Right lobe of liver (tissue), 6 donors: ENCODE measurements at regions not wholly inside any gene's neighbourhood (a gene's known extent, or its start where the extent isn't known, plus 50 kb on each side); places are given as distances from the start of the nearest gene placed in this dataset.

Experiments used
- ATAC-seq, 4 donors: fragments of 200-7000 bp; cut with Tn5 transposase; one replicate each; pipeline ENCODE4 v1.9.1; 2020; ENCODE audit warnings: mild to moderate bottlenecking in 4 of 4, moderate library complexity in 4 of 4
- DNase-seq, 3 donors: peaks; one replicate each; pipeline ENCODE4 v3.0.0-alpha.2; 2020
- H3K27ac ChIP-seq, 3 donors: fragments of 200-600 bp; one replicate each; pipeline ENCODE4 v1.8.0; 2022
- H3K27me3 ChIP-seq, 2 donors: fragments of 200-600 bp; one replicate each; pipeline ENCODE4 v1.8.0; 2022
- H3K36me3 ChIP-seq, 4 donors: fragments of 200-600 bp; sonication (generic) in 1 of 4; one replicate each; pipeline versions ENCODE4 v1.5.1 to v1.8.0; 2017 to 2022; ENCODE audit warnings: control low read depth in 1 of 4
- H3K4me1 ChIP-seq, 4 donors: fragments of 200-600 bp; sonication (generic) in 1 of 4; one replicate each; pipeline versions ENCODE4 v1.5.1 to v1.8.0; 2017 to 2022; ENCODE audit warnings: control low read depth in 1 of 4
- H3K4me3 ChIP-seq, 3 donors: fragments of 200-600 bp; one replicate each; pipeline ENCODE4 v1.8.0; 2022
- H3K9me3 ChIP-seq, 4 donors: fragments of 200-600 bp; sonication (generic) in 1 of 4; one replicate each; pipeline versions ENCODE4 v1.5.1 to v1.8.0; 2017 to 2022; ENCODE audit warnings: control low read depth in 1 of 4
- CTCF ChIP-seq, 4 donors: fragments of 200-600 bp in 3 of 4; fragments of 450-650 bp in 1 of 4; IDR thresholded peaks; one replicate each; pipeline versions ENCODE4 v1.5.1 to v1.8.0; 2016 to 2022; ENCODE audit warnings: antibody characterized with exemption in 4 of 4, mild to moderate bottlenecking in 2 of 4
- POLR2A ChIP-seq: fragments of 450-650 bp; IDR thresholded peaks from one replicate; pipeline ENCODE4 v1.6.1; 2017; ENCODE audit warnings: antibody characterized with exemption, mild to moderate bottlenecking
- WGBS: methylation state at CpG from one replicate; pipeline ENCODE4 v1.1.6; 2018; ENCODE audit warnings: low coverage, low lambda C conversion rate; ENCODE audit not compliant: insufficient coverage; ENCODE audit errors: missing lambda C conversion rate; 5-methylcytosine and 5-hydroxymethylcytosine counted together
- intact Hi-C, 2 donors: fragments of 100-400 bp; cut with DNase I; formaldehyde crosslinking; loops; one replicate each; pipeline versions ENCODE4 v1.11.2 to v1.14.1; 2022
- donor health status: DM: no; HTN: yes; CAD: no.
- donor health status: DM: no; HTN: no; CAD: no.
- donor health status: DM: no; HTN: no; CAD: no.
- donor health status: DM: no; HTN: yes; CAD: no.
- donor health status: DM: no; HTN: yes; CAD: no.

- intact Hi-C loops: no loop called here
- ATAC-seq: no peak
- no peak overlapping the region for H3K27ac ChIP-seq
- H3K9me3 ChIP-seq: no peaks in the 10 kb centered on the region
- DNase-seq: no peak
- no peak overlapping the region for H3K4me3 ChIP-seq
- TF ChIP-seq CTCF (IDR thresholded peaks at IDR 0.05): no peak
- TF ChIP-seq POLR2A: no peak
- H3K4me1 ChIP-seq: peaks cover 0 to 11% (median 3%) of the 10 kb centered on the region in 4 donors
- no peaks in the 10 kb centered on the region for H3K36me3 ChIP-seq
- 91% methylated on average over 1 of the region's 2 CpGs for WGBS
- no peaks in the 10 kb centered on the region for H3K27me3 ChIP-seq
These were observed 588.9 kb downstream of the RNF144B start for GRCh38 chr6:18976091-18976490.

- Histone ChIP-seq H3K36me3 (no peaks in the 10 kb centered on the region), H3K27ac (no peak overlapping the region), H3K4me3 (no peak overlapping the region), H3K4me1 (peaks cover 0 to 11% (median 3%) of the 10 kb centered on the region in 4 donors), H3K27me3 (no peaks in the 10 kb centered on the region), H3K9me3 (no peaks in the 10 kb centered on the region)
- ATAC-seq: no peak
- intact Hi-C loops: no loop called here
- no peak for DNase-seq
- 71% methylated on average over 1 of the region's 1 CpG for WGBS
- no peak for TF ChIP-seq POLR2A
These were observed 589.8 kb downstream of the RNF144B start for GRCh38 chr6:18976966-18977365.

GRCh38 chr6:18978337-18979128 lies 591.4 kb downstream of the RNF144B start:
- Histone ChIP-seq H3K27ac (no peak overlapping the region), H3K9me3 (no peaks in the 10 kb centered on the region), H3K36me3 (no peaks in the 10 kb centered on the region), H3K4me1 (peaks cover 0 to 11% (median 3%) of the 10 kb centered on the region in 4 donors), H3K4me3 (no peak overlapping the region), H3K27me3 (no peaks in the 10 kb centered on the region)
- DNase-seq (no peak), ATAC-seq (peak; percentile 78 to 96 (median 84))
- 30% methylated on average over 3 of the region's 3 CpGs for WGBS
- intact Hi-C loops: no loop called here
- TF ChIP-seq POLR2A: no peak
- no peak for TF ChIP-seq CTCF (IDR thresholded peaks at IDR 0.05)

- intact Hi-C loops: no loop called here
- no peaks in the 10 kb centered on the region for H3K27me3 ChIP-seq
- H3K36me3 ChIP-seq: no peaks in the 10 kb centered on the region
- TF ChIP-seq CTCF (IDR thresholded peaks at IDR 0.05) (no peak), POLR2A (no peak)
- no peak overlapping the region for H3K27ac ChIP-seq
- DNase-seq: no peak
- 68% methylated on average over 8 of the region's 8 CpGs for WGBS
- H3K4me1 ChIP-seq: no peaks in the 10 kb centered on the region
- no peaks in the 10 kb centered on the region for H3K9me3 ChIP-seq
- H3K4me3 ChIP-seq: no peak overlapping the region
- ATAC-seq: no peak
These were observed 597.9 kb downstream of the RNF144B start for GRCh38 chr6:18985061-18985460.

GRCh38 chr6:18985996-18986395 lies 598.8 kb downstream of the RNF144B start:
- ATAC-seq (no peak), DNase-seq (no peak)
- 79% methylated on average over 2 of the region's 2 CpGs for WGBS
- Histone ChIP-seq H3K27me3 (no peaks in the 10 kb centered on the region), H3K36me3 (no peaks in the 10 kb centered on the region), H3K4me1 (no peaks in the 10 kb centered on the region), H3K9me3 (no peaks in the 10 kb centered on the region), H3K27ac (no peak overlapping the region), H3K4me3 (no peak overlapping the region)
- TF ChIP-seq POLR2A (no peak), CTCF (IDR thresholded peaks at IDR 0.05) (no peak)
- intact Hi-C loops: no loop called here
